Central memory CD8-positive, alpha-beta T cell (primary cell): ENCODE measurements at regions not wholly inside any gene's neighbourhood (a gene's known extent, or its start where the extent isn't known, plus 50 kb on each side); places are given as distances from the start of the nearest gene placed in this dataset.

Experiments used
- ATAC-seq: fragments of 150-1000 bp; cut with Tn5 transposase; replicated peaks from 2 replicates; pipeline ENCODE4 v1.10.0; 2022; ENCODE audit warnings: mild to moderate bottlenecking, moderate FRiP score, moderate number of reproducible peaks; ENCODE audit not compliant: poor library complexity, severe bottlenecking; ENCODE audit errors: extremely low read depth
- DNase-seq, 2 donors: peaks; one replicate each; pipeline ENCODE4 v3.0.0; 2021; ENCODE audit warnings: low spot score in 2 of 2
- H3K27ac Mint-ChIP-seq: one replicate; pipeline ENCODE4 v1.8.0; 2022; ENCODE audit warnings: low read depth, mild to moderate bottlenecking, moderate library complexity, mixed read lengths
- H3K27me3 Mint-ChIP-seq: one replicate; pipeline ENCODE4 v1.8.0; 2022; ENCODE audit warnings: mixed read lengths
- H3K36me3 Mint-ChIP-seq: one replicate; pipeline ENCODE4 v1.8.0; 2022; ENCODE audit warnings: mild to moderate bottlenecking, moderate library complexity, mixed read lengths; ENCODE audit not compliant: insufficient read depth
- H3K4me1 Mint-ChIP-seq: one replicate; pipeline ENCODE4 v1.8.0; 2022; ENCODE audit warnings: mixed read lengths
- H3K4me3 Mint-ChIP-seq: one replicate; pipeline ENCODE4 v1.8.0; 2022; ENCODE audit warnings: mild to moderate bottlenecking, moderate library complexity, mixed read lengths
- H3K9me3 Mint-ChIP-seq: one replicate; pipeline ENCODE4 v1.8.0; 2022; ENCODE audit warnings: mixed read lengths

- Mint-ChIP-seq H3K27ac (no peak overlapping the region), H3K9me3 (no peaks in the 10 kb centered on the region), H3K4me3 (no peak overlapping the region), H3K27me3 (peaks cover 31% of the 10 kb centered on the region), H3K36me3 (no peaks in the 10 kb centered on the region), H3K4me1 (peaks cover 14% of the 10 kb centered on the region)
- ATAC-seq (no peak), DNase-seq (no peak)
Measured at GRCh38 chr15:94611656-94612055, 380.3 kb downstream of the MCTP2 start.

- H3K36me3 Mint-ChIP-seq: no peaks in the 10 kb centered on the region
- no peak for DNase-seq
- no peak overlapping the region for H3K4me3 Mint-ChIP-seq
- no peak overlapping the region for H3K27ac Mint-ChIP-seq
- no peaks in the 10 kb centered on the region for H3K4me1 Mint-ChIP-seq
- H3K27me3 Mint-ChIP-seq: peaks cover 40% of the 10 kb centered on the region
- ATAC-seq: no peak
- H3K9me3 Mint-ChIP-seq: no peaks in the 10 kb centered on the region
Measured at GRCh38 chr15:94615688-94616087, 384.3 kb downstream of the MCTP2 start.

- no peaks in the 10 kb centered on the region for H3K36me3 Mint-ChIP-seq
- H3K27me3 Mint-ChIP-seq: peaks cover 8% of the 10 kb centered on the region
- no peaks in the 10 kb centered on the region for H3K9me3 Mint-ChIP-seq
- DNase-seq (no peak), ATAC-seq (no peak)
- no peak overlapping the region for H3K27ac Mint-ChIP-seq
- no peaks in the 10 kb centered on the region for H3K4me1 Mint-ChIP-seq
- H3K4me3 Mint-ChIP-seq: no peak overlapping the region
Measured at GRCh38 chr15:94620632-94621031, 389.3 kb downstream of the MCTP2 start.

GRCh38 chr15:94621736-94622135 is 390.4 kb downstream of the MCTP2 start:
- Mint-ChIP-seq H3K9me3 (no peaks in the 10 kb centered on the region), H3K27ac (no peak overlapping the region), H3K36me3 (no peaks in the 10 kb centered on the region), H3K27me3 (peaks cover 8% of the 10 kb centered on the region), H3K4me1 (no peaks in the 10 kb centered on the region), H3K4me3 (no peak overlapping the region)
- ATAC-seq (no peak), DNase-seq (no peak)

- no peaks in the 10 kb centered on the region for H3K36me3 Mint-ChIP-seq
- no peak for DNase-seq
- peaks cover 9% of the 10 kb centered on the region for H3K4me1 Mint-ChIP-seq
- no peak for ATAC-seq
- H3K4me3 Mint-ChIP-seq: no peak overlapping the region
- no peaks in the 10 kb centered on the region for H3K9me3 Mint-ChIP-seq
- peaks cover 8% of the 10 kb centered on the region for H3K27me3 Mint-ChIP-seq
- H3K27ac Mint-ChIP-seq: no peak overlapping the region
Measured at GRCh38 chr15:94626949-94627348, 395.6 kb downstream of the MCTP2 start.

GRCh38 chr15:94631608-94632007 is 400.2 kb downstream of the MCTP2 start:
- no peaks in the 10 kb centered on the region for H3K9me3 Mint-ChIP-seq
- no peak overlapping the region for H3K27ac Mint-ChIP-seq
- H3K27me3 Mint-ChIP-seq: peaks cover 23% of the 10 kb centered on the region
- no peak for DNase-seq
- peaks cover 14% of the 10 kb centered on the region for H3K4me1 Mint-ChIP-seq
- H3K36me3 Mint-ChIP-seq: no peaks in the 10 kb centered on the region
- no peak for ATAC-seq
- H3K4me3 Mint-ChIP-seq: peak overlapping the region; percentile 34

GRCh38 chr15:94638183-94638582 is 406.8 kb downstream of the MCTP2 start:
- H3K9me3 Mint-ChIP-seq: no peaks in the 10 kb centered on the region
- no peaks in the 10 kb centered on the region for H3K4me1 Mint-ChIP-seq
- H3K36me3 Mint-ChIP-seq: no peaks in the 10 kb centered on the region
- peaks cover 41% of the 10 kb centered on the region for H3K27me3 Mint-ChIP-seq
- DNase-seq (no peak), ATAC-seq (no peak)
- H3K4me3 Mint-ChIP-seq: no peak overlapping the region
- H3K27ac Mint-ChIP-seq: no peak overlapping the region

- DNase-seq: no peak
- H3K27me3 Mint-ChIP-seq: peaks cover 41% of the 10 kb centered on the region
- H3K9me3 Mint-ChIP-seq: no peaks in the 10 kb centered on the region
- H3K36me3 Mint-ChIP-seq: no peaks in the 10 kb centered on the region
- H3K4me3 Mint-ChIP-seq: no peak overlapping the region
- ATAC-seq: no peak
- no peak overlapping the region for H3K27ac Mint-ChIP-seq
- no peaks in the 10 kb centered on the region for H3K4me1 Mint-ChIP-seq
Measured at GRCh38 chr15:94639701-94640100, 408.3 kb downstream of the MCTP2 start.

GRCh38 chr15:94644433-94644832 is 413.1 kb downstream of the MCTP2 start:
- peaks cover 20% of the 10 kb centered on the region for H3K27me3 Mint-ChIP-seq
- no peak overlapping the region for H3K4me3 Mint-ChIP-seq
- ATAC-seq (no peak), DNase-seq (no peak)
- H3K9me3 Mint-ChIP-seq: no peaks in the 10 kb centered on the region
- H3K4me1 Mint-ChIP-seq: no peaks in the 10 kb centered on the region
- no peak overlapping the region for H3K27ac Mint-ChIP-seq
- H3K36me3 Mint-ChIP-seq: no peaks in the 10 kb centered on the region

- peaks cover 37% of the 10 kb centered on the region for H3K27me3 Mint-ChIP-seq
- H3K9me3 Mint-ChIP-seq: no peaks in the 10 kb centered on the region
- no peak for ATAC-seq
Measured at GRCh38 chr15:94653071-94653470, 421.7 kb downstream of the MCTP2 start.

GRCh38 chr15:94655249-94655880 is 424.0 kb downstream of the MCTP2 start:
- DNase-seq (no peak), ATAC-seq (no peak)
- Mint-ChIP-seq H3K4me3 (no peak overlapping the region), H3K9me3 (no peaks in the 10 kb centered on the region), H3K27me3 (peaks cover 48% of the 10 kb centered on the region), H3K4me1 (no peaks in the 10 kb centered on the region), H3K36me3 (peaks cover 2% of the 10 kb centered on the region), H3K27ac (no peak overlapping the region)

More at GRCh38 chr15:94653071-94653470, 421.7 kb downstream of the MCTP2 start:
- Mint-ChIP-seq H3K4me1 (no peaks in the 10 kb centered on the region), H3K27ac (no peak overlapping the region), H3K36me3 (peaks cover 2% of the 10 kb centered on the region), H3K4me3 (no peak overlapping the region)
- no peak for DNase-seq

- no peak overlapping the region for H3K4me3 Mint-ChIP-seq
- no peaks in the 10 kb centered on the region for H3K9me3 Mint-ChIP-seq
- no peaks in the 10 kb centered on the region for H3K36me3 Mint-ChIP-seq
- DNase-seq (no peak), ATAC-seq (no peak)
- no peak overlapping the region for H3K27ac Mint-ChIP-seq
- H3K27me3 Mint-ChIP-seq: peaks cover 39% of the 10 kb centered on the region
- peaks cover 6% of the 10 kb centered on the region for H3K4me1 Mint-ChIP-seq
Measured at GRCh38 chr15:94665676-94666441, 434.5 kb downstream of the MCTP2 start.

GRCh38 chr15:94666553-94666952 is 435.2 kb downstream of the MCTP2 start:
- DNase-seq (no peak), ATAC-seq (no peak)
- Mint-ChIP-seq H3K27me3 (peaks cover 44% of the 10 kb centered on the region), H3K36me3 (no peaks in the 10 kb centered on the region), H3K27ac (no peak overlapping the region), H3K4me3 (no peak overlapping the region), H3K4me1 (peaks cover 6% of the 10 kb centered on the region), H3K9me3 (no peaks in the 10 kb centered on the region)
